WTC11 (cell line): ENCODE measurements at regions not wholly inside any gene's neighbourhood (a gene's known extent, or its start where the extent isn't known, plus 50 kb on each side); places are given as distances from the start of the nearest gene placed in this dataset.

Experiments used
- ATAC-seq: fragments of 200-7000 bp; cut with Tn5 transposase; 2 replicates; pipeline ENCODE4 v1.10.0; 2021; ENCODE audit warnings: mild to moderate bottlenecking, moderate library complexity
- CTCF ChIA-PET: fragments of 300-600 bp; sonication (Branson Sonifier 250); formaldehyde crosslinking; loops from one replicate; lab custom pipeline; 2021; ENCODE audit warnings: antibody characterized with exemption; lab: Charles Lee
- POLR2A ChIA-PET: fragments of 350-600 bp; sonication (Branson Sonifier 250); formaldehyde crosslinking; loops from one replicate; lab custom pipeline; 2021; ENCODE audit warnings: antibody characterized with exemption; lab: Charles Lee
- DNase-seq: peaks from one replicate; pipeline ENCODE4 v3.0.0; 2021; ENCODE audit warnings: low spot score
- H3K27ac Mint-ChIP-seq: 2 replicates; pipeline ENCODE4 v1.8.0; 2021; ENCODE audit warnings: mixed read lengths
- H3K27me3 Mint-ChIP-seq: 2 replicates; pipeline ENCODE4 v1.8.0; 2021; ENCODE audit warnings: low read depth, mild to moderate bottlenecking, moderate library complexity, mixed read lengths
- H3K36me3 Mint-ChIP-seq: 2 replicates; pipeline ENCODE4 v1.8.0; 2021; ENCODE audit warnings: mixed read lengths
- H3K4me1 Mint-ChIP-seq: 2 replicates; pipeline ENCODE4 v1.8.0; 2022; ENCODE audit warnings: mixed read lengths
- H3K4me3 Mint-ChIP-seq: 2 replicates; pipeline ENCODE4 v1.8.0; 2021; ENCODE audit warnings: mild to moderate bottlenecking, moderate library complexity, mixed read lengths
- H3K9me3 Mint-ChIP-seq: 2 replicates; pipeline ENCODE4 v1.8.0; 2021; ENCODE audit warnings: mixed read lengths
- AR ChIP-seq: fragments of 250-450 bp; sonication (Bioruptor Pico); IDR thresholded peaks from 2 replicates; pipeline ENCODE4 v1.9.0; 2021; ENCODE audit warnings: mild to moderate bottlenecking
- ATF3 ChIP-seq: sonication (generic); formaldehyde crosslinking; conservative IDR thresholded peaks from 2 replicates; pipeline ENCODE4 v1.8.1; 2022; ENCODE audit warnings: mild to moderate bottlenecking, missing genetic modification reagents
- ATF6 ChIP-seq: sonication (generic); formaldehyde crosslinking; IDR thresholded peaks from 2 replicates; pipeline ENCODE4 v1.8.1; 2023; ENCODE audit warnings: mild to moderate bottlenecking, missing genetic modification reagents
- CREB1 ChIP-seq: sonication (generic); formaldehyde crosslinking; IDR thresholded peaks from 2 replicates; pipeline ENCODE4 v1.8.0; 2023; ENCODE audit warnings: mild to moderate bottlenecking, missing genetic modification reagents
- CTCF ChIP-seq: fragments of 200-600 bp; IDR thresholded peaks from 2 replicates; pipeline ENCODE4 v1.8.0; 2022; ENCODE audit warnings: antibody characterized with exemption
- FOXJ3 ChIP-seq: sonication (generic); formaldehyde crosslinking; IDR thresholded peaks from 2 replicates; pipeline ENCODE4 v1.9.0; 2021; ENCODE audit warnings: missing genetic modification reagents, mild to moderate bottlenecking, borderline replicate concordance
- FOXK1 ChIP-seq: sonication (generic); formaldehyde crosslinking; IDR thresholded peaks from 2 replicates; pipeline ENCODE4 v1.8.0; 2022; ENCODE audit warnings: mild to moderate bottlenecking, moderate library complexity, missing genetic modification reagents
- GABPB1 ChIP-seq: sonication (generic); formaldehyde crosslinking; IDR thresholded peaks from 2 replicates; pipeline ENCODE4 v1.8.1; 2023; ENCODE audit warnings: mild to moderate bottlenecking, missing genetic modification reagents
- KAT7 ChIP-seq: sonication (generic); formaldehyde crosslinking; IDR thresholded peaks from 2 replicates; pipeline ENCODE4 v1.8.1; 2023; ENCODE audit warnings: missing genetic modification reagents, mild to moderate bottlenecking, borderline replicate concordance
- NFATC4 ChIP-seq: fragments of 250-450 bp; sonication (Bioruptor Pico); IDR thresholded peaks from 2 replicates; pipeline ENCODE4 v1.9.0; 2021; ENCODE audit warnings: mild to moderate bottlenecking
- TEAD1 ChIP-seq: sonication (generic); formaldehyde crosslinking; IDR thresholded peaks from 2 replicates; pipeline ENCODE4 v1.8.0; 2022; ENCODE audit warnings: mild to moderate bottlenecking, missing genetic modification reagents
- TP53 ChIP-seq: sonication (generic); formaldehyde crosslinking; IDR thresholded peaks from 2 replicates; pipeline ENCODE4 v1.8.1; 2023; ENCODE audit warnings: mild to moderate bottlenecking, missing genetic modification reagents
- ZNF423 ChIP-seq: fragments of 250-450 bp; sonication (Bioruptor Pico); IDR thresholded peaks from 2 replicates; pipeline ENCODE4 v2.1.2; 2022; ENCODE audit warnings: mild to moderate bottlenecking, moderate library complexity
- ZNF671 ChIP-seq: fragments of 250-450 bp; sonication (Bioruptor Pico); IDR thresholded peaks from 2 replicates; pipeline ENCODE4 v1.8.0; 2021; ENCODE audit warnings: mild to moderate bottlenecking
- ZSCAN18 ChIP-seq: fragments of 250-450 bp; sonication (Bioruptor Pico); IDR thresholded peaks from 2 replicates; pipeline ENCODE4 v2.1.2; 2022; ENCODE audit warnings: mild to moderate bottlenecking, moderate library complexity
- TF ChIP-seq, protein P1 (sequence below): fragments of 250-450 bp; sonication (Bioruptor Pico); conservative IDR thresholded peaks from 2 replicates; pipeline ENCODE4 v1.9.0; 2021; ENCODE audit warnings: mild to moderate bottlenecking

DNA sequence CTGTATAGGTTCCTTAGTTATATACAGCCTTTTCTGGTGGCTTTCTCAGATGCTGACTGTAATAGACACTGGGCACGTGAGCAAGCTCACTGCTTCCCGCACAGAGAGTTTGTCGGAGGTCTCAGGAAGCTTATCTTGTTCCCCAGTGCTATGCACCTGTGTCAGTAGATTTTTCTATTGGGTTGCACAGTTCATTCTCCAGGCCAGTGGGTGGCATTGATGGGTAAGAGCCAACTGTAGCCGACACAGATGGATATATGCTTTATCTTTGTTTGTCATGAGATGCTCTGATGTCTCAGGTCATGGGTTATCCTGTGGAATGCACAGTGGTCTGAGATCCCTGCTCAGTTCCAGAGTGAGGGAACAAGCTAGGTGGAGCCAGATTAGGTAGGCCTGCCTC lies 293.0 kb downstream of the GRB14 start:
- H3K27ac Mint-ChIP-seq, result no peak overlapping the region
- no peaks in the 10 kb centered on the region for H3K27me3 Mint-ChIP-seq
- no peak overlapping the region for H3K4me3 Mint-ChIP-seq
- TF ChIP-seq ATF3, result no peak
- TF ChIP-seq ZSCAN18, result no peak
- no peak for TF ChIP-seq ZNF671 (CRISPR knock-in tag)
- no peak for TF ChIP-seq TP53 (CRISPR knock-in tag)
- TF ChIP-seq ATF6 (CRISPR knock-in tag), result no peak
- no peak for TF ChIP-seq AR
- no peak for TF ChIP-seq FOXK1 (CRISPR knock-in tag)
- no peak for TF ChIP-seq KAT7
- TF ChIP-seq CTCF, result no peak
- no peak for TF ChIP-seq GABPB1 (CRISPR knock-in tag)
- TF ChIP-seq NFATC4, result no peak
- TF ChIP-seq TEAD1 (CRISPR knock-in tag), result no peak
- TF ChIP-seq, protein P1, sequence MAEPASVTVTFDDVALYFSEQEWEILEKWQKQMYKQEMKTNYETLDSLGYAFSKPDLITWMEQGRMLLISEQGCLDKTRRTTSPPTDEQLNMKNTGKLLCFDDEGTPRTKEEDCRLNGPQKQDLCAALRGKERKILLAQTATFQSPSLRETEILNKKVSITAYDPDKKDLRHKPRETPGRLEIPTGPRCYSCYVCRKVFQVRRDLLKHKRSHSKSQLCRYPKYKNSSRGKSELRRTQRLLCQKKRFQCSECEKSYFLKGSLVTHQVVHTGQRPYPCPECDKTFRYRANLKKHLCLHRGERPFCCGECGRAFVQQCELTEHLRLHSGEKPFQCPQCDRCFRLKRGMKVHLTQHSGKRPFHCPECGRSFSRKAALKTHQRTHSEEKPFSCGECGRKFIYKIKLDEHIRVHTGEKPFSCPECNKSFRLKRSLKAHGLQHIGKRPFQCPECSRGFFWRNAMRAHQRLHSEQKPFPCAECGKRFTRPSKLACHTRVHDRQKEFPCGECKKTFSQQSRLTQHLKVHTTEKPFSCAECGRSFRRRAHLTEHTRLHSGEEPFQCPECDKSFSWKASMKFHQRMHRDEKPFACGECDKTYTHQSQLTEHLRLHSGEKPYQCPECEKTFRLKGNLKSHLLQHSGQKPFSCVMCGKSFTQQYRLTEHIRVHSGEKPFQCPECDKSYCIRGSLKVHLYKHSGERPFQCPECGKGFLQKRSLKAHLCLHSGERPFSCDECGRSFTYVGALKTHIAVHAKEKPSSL (CRISPR knock-in tag), result no peak
- TF ChIP-seq ZNF423 (CRISPR knock-in tag), result no peak
- peaks cover 5% of the 10 kb centered on the region for H3K36me3 Mint-ChIP-seq
- no peak for DNase-seq
- ATAC-seq, result no peak
- CTCF ChIA-PET, result no interaction called here
- POLR2A ChIA-PET, result no interaction called here
- peaks cover 12% of the 10 kb centered on the region for H3K9me3 Mint-ChIP-seq
- H3K4me1 Mint-ChIP-seq, result peaks cover 8% of the 10 kb centered on the region

GRCh38 chr2:164323978-164324377 lies 297.3 kb downstream of the GRB14 start:
- Mint-ChIP-seq H3K4me1 (no peaks in the 10 kb centered on the region), H3K27me3 (no peaks in the 10 kb centered on the region), H3K36me3 (peaks cover 5% of the 10 kb centered on the region), H3K4me3 (no peak overlapping the region), H3K27ac (no peak overlapping the region), H3K9me3 (peaks cover 12% of the 10 kb centered on the region)
- ATAC-seq, result no peak
- TF ChIP-seq FOXJ3 (CRISPR knock-in tag) (no peak), CTCF (no peak), CREB1 (CRISPR knock-in tag) (no peak)
- POLR2A ChIA-PET, result no interaction called here
- DNase-seq, result no peak
- CTCF ChIA-PET, result no interaction called here
